ENCODE measurements at regions not wholly inside any gene's neighbourhood (a gene's known extent, or its start where the extent isn't known, plus 50 kb on each side); places are given as distances from the start of the nearest gene placed in this dataset.

DNA sequence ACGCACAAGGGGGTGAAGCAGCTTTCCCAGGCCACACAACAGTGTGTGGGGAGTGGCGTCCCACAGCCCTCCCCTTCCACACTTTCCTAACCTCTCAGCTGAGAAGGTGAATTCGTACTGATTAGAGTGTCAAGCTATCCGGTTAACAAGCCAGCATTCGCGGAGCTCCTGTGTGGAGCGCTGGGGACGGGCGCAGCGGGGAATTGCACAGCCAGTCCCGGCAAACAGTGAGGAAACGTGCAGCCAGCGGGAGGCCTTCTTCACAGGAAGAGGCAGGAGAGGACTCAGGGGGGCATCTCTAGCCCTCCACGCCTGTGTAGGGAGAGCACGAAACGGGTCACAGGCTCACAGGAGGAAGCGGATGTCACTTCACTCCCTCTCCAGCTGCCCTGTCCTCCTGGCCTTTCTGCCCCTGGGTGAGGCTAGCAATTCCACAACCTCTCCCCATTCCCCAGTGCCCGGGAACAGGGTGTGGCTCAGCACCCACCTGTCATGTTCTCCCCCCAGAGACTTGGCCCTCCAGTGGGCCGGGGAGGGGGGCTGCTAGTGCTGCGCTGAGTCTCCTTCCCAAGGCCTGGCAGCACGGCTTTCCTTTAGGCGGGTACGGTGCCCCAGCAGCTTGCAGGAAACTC, 117.3 kb downstream of the CPZ start:
- TF ChIP-seq, protein P1, sequence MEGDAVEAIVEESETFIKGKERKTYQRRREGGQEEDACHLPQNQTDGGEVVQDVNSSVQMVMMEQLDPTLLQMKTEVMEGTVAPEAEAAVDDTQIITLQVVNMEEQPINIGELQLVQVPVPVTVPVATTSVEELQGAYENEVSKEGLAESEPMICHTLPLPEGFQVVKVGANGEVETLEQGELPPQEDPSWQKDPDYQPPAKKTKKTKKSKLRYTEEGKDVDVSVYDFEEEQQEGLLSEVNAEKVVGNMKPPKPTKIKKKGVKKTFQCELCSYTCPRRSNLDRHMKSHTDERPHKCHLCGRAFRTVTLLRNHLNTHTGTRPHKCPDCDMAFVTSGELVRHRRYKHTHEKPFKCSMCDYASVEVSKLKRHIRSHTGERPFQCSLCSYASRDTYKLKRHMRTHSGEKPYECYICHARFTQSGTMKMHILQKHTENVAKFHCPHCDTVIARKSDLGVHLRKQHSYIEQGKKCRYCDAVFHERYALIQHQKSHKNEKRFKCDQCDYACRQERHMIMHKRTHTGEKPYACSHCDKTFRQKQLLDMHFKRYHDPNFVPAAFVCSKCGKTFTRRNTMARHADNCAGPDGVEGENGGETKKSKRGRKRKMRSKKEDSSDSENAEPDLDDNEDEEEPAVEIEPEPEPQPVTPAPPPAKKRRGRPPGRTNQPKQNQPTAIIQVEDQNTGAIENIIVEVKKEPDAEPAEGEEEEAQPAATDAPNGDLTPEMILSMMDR (IDR thresholded peaks at IDR 0.05): no peak

DNA sequence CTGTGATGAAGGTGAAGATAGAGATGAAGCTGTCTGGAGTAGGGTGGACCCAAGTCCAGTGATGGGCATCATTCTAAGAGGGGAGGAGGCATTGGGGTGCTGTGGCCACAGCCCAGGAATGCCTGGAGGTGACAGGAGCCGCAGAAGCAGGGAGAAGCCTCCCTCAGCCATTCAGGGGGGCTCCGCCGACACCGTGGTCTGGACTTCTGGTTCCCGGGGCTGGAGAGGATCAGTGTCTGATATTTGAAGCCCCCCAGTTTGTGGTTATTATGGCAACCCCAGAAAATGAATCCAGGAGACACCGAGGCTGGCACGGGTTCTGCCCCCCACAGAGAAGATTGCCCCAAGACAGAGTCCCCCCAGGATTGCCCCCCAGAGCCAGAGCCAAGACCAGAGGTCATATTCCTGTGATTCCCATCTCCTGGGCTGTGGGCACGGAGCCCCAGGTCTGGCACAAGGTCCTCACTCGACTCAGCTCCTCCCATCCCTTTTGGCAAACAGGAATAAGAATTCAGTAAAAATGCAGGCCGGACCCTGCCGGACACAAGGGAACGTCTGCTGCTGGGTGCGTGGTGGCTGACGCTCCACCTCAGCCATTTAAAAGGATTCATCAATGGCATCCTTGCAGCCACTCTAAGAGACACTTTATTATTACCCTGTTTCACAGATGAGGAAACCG, 116.6 kb downstream of the CPZ start:
- TF ChIP-seq, protein P1 (IDR thresholded peaks at IDR 0.05): no peak
- no peak overlapping the region for H3K4me3 ChIP-seq
- ATAC-seq (no peak), DNase-seq (no peak)
- peaks cover 0 to 59% of the 10 kb centered on the region in 2 donors for H3K27me3 ChIP-seq
- intact Hi-C loops (cut with DNase I): no loop called here
- no peaks in the 10 kb centered on the region for H3K4me1 ChIP-seq
- H3K36me3 ChIP-seq: no peaks in the 10 kb centered on the region
- H3K9me3 ChIP-seq: peaks cover 0 to 31% of the 10 kb centered on the region in 2 donors
- H3K27ac ChIP-seq: no peak overlapping the region

More for the DNA sequence above, 117.3 kb downstream of the CPZ start:
- intact Hi-C loops (cut with DNase I): no loop called here
- Histone ChIP-seq H3K4me1 (no peaks in the 10 kb centered on the region), H3K27me3 (peaks cover 0 to 52% of the 10 kb centered on the region in 2 donors), H3K27ac (no peak overlapping the region), H3K4me3 (no peak overlapping the region), H3K9me3 (peaks cover 0 to 37% of the 10 kb centered on the region in 2 donors), H3K36me3 (no peaks in the 10 kb centered on the region)
- DNase-seq (no peak), ATAC-seq (no peak)

DNA sequence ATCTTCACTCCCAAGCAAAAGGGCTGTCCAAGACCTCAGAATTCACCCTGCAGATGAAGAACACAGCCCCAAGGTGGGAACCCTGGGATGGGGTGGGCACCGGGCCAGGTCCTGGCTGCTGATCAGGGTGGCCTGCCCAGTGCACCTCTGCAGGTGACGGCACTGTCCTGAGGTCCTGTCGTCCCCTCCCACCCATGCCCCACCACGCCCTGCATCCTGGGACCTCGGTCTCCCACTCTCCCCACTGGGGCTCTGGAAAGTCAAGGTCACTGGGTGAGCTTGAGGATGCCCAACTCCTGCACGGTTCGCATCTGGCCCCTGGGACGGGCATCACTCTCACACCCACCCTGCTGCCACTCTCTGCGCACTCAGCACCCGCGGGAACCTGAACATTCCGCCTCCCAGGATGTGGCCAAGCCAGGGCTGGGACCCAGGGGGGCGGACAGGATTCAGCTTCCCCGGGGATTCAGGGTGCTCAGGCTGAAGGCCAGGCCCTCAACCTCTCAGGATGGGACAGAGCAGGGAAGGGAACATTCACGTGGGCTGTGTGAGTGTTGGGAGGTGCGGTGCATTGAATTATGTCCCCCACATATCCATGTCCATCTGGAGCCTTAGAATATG, 115.9 kb downstream of the CPZ start:
- ATAC-seq: no peak
- intact Hi-C loops (cut with DNase I): no loop called here
- Histone ChIP-seq H3K36me3 (no peaks in the 10 kb centered on the region), H3K27me3 (peaks cover 0 to 65% of the 10 kb centered on the region in 2 donors), H3K9me3 (peaks cover 0 to 24% of the 10 kb centered on the region in 2 donors), H3K4me1 (no peaks in the 10 kb centered on the region), H3K27ac (no peak overlapping the region), H3K4me3 (no peak overlapping the region)
- TF ChIP-seq, protein P1 (IDR thresholded peaks at IDR 0.05): no peak
- DNase-seq: no peak

DNA sequence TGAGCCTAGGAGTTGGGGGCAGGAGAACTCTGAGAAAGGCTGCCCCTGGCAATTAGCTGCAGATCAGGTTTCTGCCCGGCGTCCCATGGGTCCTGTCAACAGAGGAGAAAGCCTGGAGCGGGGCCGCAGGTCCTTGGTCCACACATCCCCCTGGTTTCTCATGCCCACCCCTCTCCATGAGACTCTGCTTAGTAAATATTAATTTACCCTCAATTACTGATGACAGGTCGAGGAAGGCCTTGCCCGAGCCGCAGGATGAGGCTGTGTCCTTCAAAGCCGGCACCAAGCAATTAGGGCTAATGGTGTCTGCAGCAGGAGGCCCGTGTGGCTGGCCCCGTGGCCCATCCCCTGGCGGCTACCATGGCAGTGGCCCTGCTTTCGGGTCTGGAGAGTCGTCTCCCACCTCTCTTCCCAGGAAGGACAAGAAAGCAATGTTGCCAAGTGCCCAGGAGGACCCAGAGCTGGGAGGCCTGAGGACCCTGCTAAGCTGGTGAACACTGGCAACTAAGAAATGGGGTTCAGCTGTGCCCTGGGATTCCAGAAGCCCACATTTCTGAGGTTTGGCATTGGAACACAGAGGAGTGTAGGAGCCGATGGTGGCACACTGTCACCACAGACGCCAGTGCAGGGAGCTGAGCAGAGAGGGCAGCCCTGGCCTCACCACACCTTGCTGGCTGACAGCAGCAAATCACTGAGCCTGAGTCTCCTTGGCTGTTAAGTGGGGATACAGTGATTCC, 114.6 kb downstream of the CPZ start:
- ATAC-seq (no peak), DNase-seq (peak in 1 of 4 donors; percentile 22)
- Histone ChIP-seq H3K4me1 (no peaks in the 10 kb centered on the region), H3K27me3 (peaks cover 0 to 78% of the 10 kb centered on the region in 2 donors), H3K27ac (no peak overlapping the region), H3K9me3 (peaks cover 0 to 11% of the 10 kb centered on the region in 2 donors), H3K36me3 (no peaks in the 10 kb centered on the region), H3K4me3 (no peak overlapping the region)
- TF ChIP-seq, protein P1 (IDR thresholded peaks at IDR 0.05): no peak
- intact Hi-C loops (cut with DNase I): no loop called here

All from left lung (tissue), 4 donors.